ENCODE measurements at regions not wholly inside any gene's neighbourhood (a gene's known extent, or its start where the extent isn't known, plus 50 kb on each side); places are given as distances from the start of the nearest gene placed in this dataset.
A peak's percentile ranks its signal among the peaks of the same experiment; 100 is the strongest.
"Not testable (repeated sequence)": the region's sequence is repeated elsewhere in the genome, so short reads cannot be mapped to it uniquely, and the experiment has no call there.

DNA sequence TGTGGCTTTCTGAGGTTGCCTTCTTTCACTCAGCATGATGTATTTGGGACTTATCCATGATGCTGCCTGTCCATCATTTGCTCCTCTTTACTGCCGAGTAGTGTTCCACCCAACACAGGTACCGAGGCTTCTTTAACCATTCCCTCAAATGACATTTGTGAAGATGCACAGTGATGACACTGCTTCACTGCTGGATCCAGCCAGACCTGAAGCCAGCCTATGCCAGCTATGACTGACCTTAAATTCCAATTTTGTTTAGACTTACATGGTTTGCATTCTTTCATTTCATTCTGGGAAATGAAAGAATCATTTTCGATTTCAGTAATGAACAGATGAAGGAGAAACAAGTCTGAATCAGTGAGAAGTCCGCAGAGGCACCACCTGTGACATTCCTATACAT lies 271.0 kb downstream of the AACS start:
- H3K4me3 ChIP-seq = no peak overlapping the region
- TF ChIP-seq, protein P1, sequence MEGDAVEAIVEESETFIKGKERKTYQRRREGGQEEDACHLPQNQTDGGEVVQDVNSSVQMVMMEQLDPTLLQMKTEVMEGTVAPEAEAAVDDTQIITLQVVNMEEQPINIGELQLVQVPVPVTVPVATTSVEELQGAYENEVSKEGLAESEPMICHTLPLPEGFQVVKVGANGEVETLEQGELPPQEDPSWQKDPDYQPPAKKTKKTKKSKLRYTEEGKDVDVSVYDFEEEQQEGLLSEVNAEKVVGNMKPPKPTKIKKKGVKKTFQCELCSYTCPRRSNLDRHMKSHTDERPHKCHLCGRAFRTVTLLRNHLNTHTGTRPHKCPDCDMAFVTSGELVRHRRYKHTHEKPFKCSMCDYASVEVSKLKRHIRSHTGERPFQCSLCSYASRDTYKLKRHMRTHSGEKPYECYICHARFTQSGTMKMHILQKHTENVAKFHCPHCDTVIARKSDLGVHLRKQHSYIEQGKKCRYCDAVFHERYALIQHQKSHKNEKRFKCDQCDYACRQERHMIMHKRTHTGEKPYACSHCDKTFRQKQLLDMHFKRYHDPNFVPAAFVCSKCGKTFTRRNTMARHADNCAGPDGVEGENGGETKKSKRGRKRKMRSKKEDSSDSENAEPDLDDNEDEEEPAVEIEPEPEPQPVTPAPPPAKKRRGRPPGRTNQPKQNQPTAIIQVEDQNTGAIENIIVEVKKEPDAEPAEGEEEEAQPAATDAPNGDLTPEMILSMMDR (IDR thresholded peaks at IDR 0.05) = no peak
- no peak overlapping the region for H3K27ac ChIP-seq
- no peak for DNase-seq (ENCODE audit: low spot score)

DNA sequence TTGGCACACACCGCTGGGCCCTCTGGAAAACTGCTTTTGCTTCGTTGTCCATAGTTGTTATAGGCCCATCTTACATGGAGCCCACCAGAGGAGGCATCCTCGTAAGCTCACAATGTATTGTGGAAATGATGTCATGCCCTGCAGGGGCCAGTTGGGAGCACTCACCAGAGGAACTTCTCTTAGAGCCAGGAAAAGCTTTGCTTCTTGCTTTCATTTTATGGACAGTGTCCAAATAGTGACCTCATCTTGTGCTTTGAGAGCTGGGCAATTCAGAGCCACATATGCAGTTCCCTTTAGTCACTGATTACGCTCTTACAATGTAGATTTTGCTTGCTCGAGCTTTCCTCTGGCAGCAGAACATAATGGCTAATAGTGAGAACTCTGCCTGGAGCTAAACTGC lies 275.6 kb downstream of the AACS start:
- H3K4me3 ChIP-seq = no peak overlapping the region
- H3K27ac ChIP-seq = peak overlapping the region in 1 of 2 donors; percentile 45
- TF ChIP-seq, protein P1 (IDR thresholded peaks at IDR 0.05) = no peak
- no peak for DNase-seq (ENCODE audit: low spot score)

DNA sequence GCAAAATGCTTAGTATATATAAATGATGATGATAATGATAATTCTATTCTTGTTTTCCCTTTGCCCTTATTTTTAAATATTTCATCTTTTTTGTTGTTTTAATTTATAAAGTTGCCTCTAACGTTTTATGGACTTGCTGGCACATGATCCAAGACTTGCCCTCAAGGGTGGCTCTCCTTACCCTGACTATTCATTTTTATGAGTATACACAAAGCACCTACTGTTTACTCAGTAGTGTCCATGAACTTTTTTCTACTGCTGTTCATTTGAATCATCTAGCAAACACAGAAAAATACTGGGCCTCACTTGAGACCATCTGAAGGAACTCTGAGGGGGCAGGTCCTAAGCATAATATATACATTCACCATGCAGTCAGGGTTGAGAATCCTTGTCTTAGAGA lies 276.2 kb downstream of the AACS start:
- H3K4me3 ChIP-seq = no peak overlapping the region
- H3K27ac ChIP-seq = no peak overlapping the region
- DNase-seq (ENCODE audit: low spot score) = no peak
- TF ChIP-seq, protein P1 (IDR thresholded peaks at IDR 0.05) = no peak

DNA sequence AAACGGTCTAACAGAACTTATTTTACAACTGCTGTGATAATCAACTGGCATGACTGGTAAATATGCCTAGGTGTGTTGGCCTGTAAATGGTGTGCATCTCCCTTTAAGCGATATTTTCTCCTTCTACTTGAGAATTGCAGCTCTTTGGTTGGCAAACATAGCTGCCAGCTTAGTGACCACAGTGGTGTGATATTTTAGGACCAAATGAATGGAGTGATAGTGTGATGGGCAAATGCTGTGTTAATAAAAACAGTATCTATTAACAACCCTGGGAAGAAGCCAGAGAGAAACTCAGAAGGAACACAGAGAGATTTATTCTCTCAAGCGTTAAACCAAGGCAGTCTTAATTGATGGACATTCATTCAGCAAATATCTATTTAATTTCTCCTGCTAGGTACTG lies 278.4 kb downstream of the AACS start:
- no peak for DNase-seq (ENCODE audit: low spot score)
- TF ChIP-seq, protein P1 (IDR thresholded peaks at IDR 0.05) = no peak

DNA sequence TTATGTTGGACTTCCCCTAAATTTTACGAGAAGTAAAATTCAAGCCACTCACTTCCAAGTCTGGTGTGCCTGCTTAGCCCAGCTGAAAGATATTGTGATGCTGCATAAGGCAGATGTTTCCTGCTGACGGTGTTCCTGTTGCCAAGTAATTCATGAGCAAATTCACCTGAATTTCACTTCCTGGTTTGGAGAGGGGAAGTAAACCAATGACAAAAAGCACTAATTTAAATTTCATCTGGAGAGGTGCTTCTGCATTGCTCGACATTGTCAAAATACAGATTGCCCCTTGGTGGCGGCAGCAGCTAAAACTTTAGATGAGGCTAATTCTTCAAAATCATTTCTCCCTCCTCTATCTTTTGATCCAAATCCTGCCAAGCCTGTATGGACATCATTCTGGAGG lies 281.1 kb downstream of the AACS start:
- Histone ChIP-seq H3K4me3 (no peak overlapping the region), H3K27ac (no peak overlapping the region)
- TF ChIP-seq, protein P1 (IDR thresholded peaks at IDR 0.05) = no peak
- no peak for DNase-seq (ENCODE audit: low spot score)

More for the DNA sequence above, 278.4 kb downstream of the AACS start:
- Histone ChIP-seq H3K4me3 (no peak overlapping the region), H3K27ac (no peak overlapping the region)

DNA sequence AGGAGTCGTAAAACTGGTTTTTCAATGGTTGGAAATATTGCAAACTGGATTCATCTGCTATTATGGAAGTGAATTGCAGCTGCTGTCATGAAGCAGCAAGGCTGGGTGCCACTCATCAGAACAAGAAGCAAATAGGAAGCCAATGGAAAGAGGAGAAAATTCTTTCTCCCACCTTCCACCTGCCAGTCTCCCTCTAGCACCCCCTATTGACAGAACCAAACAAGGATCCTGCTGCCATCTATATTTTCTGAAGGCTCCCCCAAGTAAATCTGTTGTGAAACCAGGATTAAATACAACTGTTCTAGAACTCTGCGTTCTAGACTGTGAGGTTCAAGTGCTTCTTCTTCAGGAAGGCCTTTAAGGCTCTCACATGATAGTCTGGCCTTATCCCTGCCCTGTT lies 286.6 kb downstream of the AACS start:
- Histone ChIP-seq H3K27ac (no peak overlapping the region), H3K4me3 (no peak overlapping the region)
- DNase-seq (ENCODE audit: low spot score) = no peak
- TF ChIP-seq, protein P1 (IDR thresholded peaks at IDR 0.05) = no peak

DNA sequence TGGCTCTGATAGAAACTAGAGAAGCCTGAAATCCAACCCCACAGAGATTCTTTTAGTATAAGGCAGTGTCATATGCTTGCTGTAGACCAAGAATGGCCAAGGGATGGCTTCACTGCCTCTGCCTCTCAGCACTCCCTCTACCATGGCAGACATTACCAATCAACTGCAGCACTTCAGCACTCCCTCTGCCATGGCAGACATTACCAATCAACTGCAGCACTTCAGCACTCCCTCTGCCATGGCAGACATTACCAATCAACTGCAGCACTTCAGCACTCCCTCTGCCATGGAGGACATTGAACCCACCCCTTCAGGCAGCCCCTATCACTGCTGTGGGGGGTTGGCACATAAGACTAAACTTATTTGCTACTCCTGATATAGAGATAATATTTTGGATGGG lies 287.8 kb downstream of the AACS start:
- H3K4me3 ChIP-seq; H3K27ac ChIP-seq; DNase-seq (ENCODE audit: low spot score): not testable (repeated sequence)

DNA sequence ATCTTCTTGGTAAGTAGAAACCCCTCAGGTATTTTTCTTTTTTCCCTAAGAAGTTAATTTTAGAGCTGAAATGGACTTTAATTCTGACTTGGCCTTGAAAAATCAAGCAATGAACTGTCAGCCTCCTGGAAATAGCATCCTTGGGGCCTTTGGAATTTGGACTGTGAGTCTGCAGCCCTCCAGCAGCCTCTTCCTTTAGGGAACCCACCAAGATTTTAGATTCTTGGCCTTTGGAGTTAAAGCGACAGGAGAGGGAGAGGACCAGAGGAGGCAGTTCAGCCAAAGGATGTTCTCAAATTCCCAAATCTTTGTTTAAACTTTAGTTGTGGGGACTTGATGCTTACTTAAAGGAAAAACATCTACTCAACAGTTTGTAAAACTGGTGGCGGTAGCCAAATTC lies 288.6 kb downstream of the AACS start:
- Histone ChIP-seq H3K27ac (no peak overlapping the region), H3K4me3 (no peak overlapping the region)
- DNase-seq (ENCODE audit: low spot score) = no peak
- TF ChIP-seq, protein P1 (IDR thresholded peaks at IDR 0.05) = no peak

All from coronary artery (tissue), 2 donors.